ENCODE measurements at regions not wholly inside any gene's neighbourhood (a gene's known extent, or its start where the extent isn't known, plus 50 kb on each side); places are given as distances from the start of the nearest gene placed in this dataset.

DNA sequence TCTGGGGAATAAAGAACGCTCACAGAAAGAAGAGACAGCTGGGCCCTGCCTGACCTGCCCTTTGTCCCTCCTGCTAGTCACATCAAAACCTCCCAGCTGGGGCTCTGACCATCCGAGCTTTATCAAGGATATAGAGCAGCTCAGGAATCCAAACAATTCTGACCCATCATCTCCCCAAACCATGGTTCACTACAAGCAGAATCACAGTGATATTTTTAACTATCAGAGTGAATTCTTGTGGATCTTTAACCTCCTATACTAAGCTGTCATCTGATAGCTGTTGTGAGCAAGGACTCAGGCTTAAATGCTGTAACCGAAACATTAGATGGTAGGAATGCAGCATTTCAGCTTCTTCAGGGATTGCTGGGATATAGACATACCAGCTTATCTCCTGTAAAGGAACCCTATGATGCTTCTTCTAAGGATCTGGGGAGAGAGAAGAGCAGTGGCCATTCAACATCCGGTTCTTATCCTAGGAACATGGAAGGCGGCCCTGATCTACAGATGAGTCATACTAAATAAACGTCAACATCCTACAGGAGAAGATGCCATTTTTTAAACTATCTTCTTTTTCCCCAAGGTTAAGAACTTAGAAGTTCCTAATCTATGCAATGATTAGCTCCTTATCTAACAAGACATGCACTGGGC lies 84.7 kb upstream of the AKIP1 start:
- peak; percentile 82 for DNase-seq (ENCODE audit: low read depth)

DNA sequence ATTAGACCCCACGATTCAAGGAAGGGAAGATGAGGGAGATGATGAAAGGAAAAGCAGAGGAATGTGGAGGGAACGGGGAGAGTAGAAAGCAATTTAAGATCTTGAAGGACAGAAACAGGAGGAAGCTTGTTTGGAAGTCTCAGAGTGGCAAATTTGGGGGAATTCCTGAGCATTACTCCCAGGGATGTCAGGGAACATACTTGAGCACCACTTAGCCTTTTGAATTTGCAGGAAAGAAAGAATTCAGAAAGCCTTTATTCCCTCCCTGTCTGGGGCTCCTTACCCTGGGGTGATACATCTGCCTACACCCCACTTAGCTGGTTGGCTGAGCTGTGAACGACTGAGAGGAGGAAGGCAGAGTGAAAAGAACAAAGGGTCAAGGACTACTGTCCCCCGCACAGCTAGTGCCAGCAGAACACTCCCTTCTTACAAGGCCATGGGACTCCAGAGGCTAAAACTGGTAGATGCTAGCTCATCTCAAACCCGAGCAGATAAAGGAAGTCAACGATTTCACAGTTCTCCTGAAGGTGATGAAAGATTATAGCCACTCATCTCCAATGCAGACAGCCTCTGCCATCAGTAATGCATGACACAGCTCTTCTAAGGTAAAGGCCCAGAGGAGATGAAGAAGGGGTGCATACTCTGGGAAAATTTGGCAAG lies 84.0 kb upstream of the AKIP1 start:
- DNase-seq (ENCODE audit: low read depth) = no peak

DNA sequence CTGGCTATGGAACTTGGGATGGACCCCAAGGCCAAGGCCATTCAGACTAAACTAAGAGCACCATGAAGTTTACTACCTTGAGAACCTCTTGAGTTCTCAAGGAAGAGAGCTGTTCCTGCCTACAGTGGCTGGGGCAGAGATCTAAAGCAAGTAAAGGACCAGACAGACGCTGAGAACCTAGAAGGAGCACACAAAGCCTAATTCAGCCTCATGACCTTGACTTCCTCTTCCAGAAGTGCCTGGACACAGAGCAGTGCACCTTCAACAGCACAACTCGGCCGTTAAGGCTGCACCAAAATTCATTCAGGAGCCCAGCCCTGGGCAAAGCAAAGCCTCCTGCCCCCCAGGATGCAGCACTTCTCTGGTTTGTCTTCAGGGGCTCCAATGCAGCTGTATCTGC lies 82.9 kb upstream of the AKIP1 start:
- DNase-seq (ENCODE audit: low read depth) = no peak

DNA sequence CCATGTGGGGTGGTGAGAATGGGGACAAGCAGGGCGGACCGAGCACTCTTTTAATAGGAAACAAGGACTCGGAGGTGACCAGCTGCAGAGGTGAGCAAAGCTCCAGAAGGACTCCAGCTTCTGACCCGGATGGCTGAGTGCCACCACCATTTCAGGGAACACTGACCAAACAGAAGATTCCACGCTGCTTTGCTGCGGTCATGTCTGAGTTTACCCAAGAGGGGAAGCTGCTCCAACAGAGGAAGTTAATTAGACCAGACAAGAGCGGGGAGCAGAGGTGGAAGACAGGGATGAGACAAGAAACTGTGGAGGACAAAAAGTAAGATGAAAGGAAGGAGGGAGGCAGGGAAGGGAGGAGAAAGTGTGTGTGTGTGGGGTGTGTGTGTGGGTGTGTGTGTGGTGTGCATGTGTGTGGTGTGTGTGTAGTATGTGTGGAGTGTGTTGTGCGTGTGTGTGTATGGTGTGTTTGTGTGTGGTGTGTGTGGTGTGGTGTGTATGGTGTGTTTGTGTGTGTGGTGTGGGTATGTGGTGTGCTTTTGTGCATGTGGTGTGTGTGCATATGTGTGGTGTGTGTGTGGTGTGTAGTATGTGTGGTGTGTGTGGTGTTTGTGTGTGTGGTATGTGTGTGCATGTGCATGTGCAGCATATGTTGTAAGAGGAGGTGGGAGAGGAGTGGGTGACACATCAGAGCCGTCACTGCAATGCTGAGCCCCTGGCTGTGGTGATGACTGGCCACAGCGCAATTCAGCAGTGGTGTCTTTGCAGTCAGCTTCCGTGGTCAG lies 82.2 kb upstream of the AKIP1 start:
- no peak for DNase-seq (ENCODE audit: low read depth)

DNA sequence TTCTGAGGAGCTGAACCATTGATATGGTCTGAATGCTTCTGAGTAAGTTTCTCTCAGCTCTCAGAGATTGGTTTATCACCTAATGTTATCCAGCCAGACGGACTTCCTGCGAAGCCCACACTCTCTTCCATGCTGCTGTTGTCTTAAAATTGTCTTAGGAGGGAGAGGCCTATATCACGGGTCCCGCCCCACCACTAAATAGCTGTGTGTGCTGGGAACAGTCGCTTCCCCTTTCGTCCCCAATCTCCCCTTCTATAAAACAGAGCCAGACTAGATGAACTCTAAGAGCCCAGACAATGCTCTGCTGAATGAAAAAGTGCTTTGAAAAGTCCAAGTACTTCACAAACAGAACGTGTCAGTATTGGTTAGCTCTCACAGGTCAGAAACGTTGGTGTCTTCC lies 81.4 kb upstream of the AKIP1 start:
- DNase-seq (ENCODE audit: low read depth) = no peak

DNA sequence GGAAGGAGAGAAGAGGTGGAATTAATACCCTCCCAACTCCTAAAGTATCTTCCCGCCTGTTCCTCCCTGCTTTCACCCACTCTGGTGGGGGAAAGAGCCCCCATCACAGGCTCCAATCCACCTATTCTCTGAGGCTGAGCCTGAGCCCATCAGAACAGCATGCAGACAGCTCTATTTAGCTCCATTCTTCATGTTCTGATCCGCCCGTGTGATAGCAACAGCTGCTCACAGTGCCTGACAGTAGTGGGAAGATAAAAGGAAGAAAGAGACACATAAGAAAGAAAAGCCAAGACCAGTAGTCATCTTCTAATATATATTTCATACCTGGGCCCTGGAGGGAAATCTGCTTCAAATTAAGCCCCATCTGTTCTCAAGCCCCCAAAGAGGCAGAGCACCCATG lies 80.3 kb upstream of the AKIP1 start:
- DNase-seq (ENCODE audit: low read depth) = no peak

DNA sequence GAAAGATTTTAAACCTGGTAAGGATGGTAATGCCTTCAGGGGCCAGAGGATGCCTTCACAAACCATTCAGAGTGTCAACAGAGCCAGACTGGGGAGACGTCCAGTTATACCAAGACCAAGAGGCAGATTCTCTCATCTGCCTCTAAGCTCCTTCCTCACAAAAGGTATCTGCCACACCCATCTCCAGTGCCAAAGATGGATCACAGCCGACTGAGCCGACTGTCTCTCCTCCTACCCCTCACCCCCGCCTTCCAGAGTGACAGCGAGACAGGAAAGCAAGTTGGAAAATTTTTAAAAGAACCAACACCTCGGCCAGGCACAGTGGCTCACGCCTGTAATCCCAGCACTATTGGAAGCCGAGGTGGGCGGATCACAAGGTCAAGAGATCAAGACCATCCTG lies 79.1 kb upstream of the AKIP1 start:
- DNase-seq (ENCODE audit: low read depth) = no peak

DNA sequence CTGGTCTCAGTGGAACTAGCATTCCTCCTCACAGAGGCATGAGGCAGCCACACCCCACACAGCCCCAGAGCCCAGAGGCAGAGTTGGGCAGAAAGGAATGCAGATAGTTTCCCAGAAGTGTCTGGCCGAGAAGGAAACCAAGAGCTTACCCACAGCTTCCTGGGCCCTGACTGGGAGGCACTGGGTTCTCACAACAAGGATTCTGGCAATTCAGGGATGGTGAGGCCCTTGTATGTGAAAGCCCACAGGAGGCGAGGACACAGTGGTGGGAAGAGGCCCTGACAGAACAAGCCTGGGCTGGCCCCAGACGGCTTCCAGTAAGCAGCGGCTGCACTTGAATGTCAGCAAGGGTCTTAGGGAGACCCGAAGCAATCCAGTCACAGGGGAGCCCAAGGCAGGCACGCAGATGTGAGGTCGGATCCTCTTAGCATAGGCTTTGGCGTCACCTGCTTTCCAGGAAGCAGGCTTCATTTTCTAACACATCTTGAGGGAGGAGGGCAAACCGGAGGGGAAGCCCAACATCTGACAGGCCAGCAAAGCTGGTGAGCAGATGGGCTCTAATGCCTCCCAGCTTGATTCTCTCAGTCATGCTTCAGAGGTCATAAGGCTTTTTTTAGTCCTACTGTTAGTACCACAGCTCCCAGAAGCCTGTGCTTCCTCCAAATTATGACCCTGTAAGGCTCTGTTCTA lies 78.3 kb upstream of the AKIP1 start:
- peak; percentile 83 for DNase-seq (ENCODE audit: low read depth)

DNA sequence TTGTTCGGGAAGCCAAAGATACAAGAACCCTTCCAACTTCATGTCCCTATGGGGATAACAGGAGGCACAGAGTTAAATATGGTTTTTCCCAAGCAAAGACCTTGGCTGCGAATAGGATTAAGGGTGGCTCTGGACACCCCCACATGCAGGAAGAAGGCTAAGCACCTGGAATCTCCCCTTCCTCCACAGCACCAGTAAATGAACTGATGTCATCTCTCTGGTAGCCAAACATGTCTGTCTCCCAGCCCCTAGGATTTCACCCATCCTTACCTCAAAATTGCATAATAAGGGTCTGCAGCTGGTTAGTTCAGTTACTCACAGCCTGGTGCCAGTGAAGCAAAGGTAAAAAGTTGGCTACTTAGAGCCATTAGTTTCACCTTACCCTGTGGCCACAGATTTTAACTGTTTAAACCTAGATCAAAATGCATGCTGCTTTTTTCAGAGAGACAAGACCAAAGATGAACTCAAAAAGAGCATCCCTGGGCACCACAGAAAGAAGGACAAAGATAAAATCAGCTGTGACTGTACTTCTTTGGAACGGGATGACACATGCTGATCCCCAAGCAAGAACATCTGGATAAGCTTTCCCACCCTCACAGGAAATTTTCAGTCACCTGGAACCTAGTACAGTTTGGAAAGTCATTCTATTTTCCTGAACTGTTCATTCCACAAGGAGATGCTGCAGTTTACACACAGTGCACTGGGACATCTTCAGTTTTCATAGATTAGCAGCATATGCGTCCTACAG lies 77.2 kb upstream of the AKIP1 start:
- peak; percentile 93 for DNase-seq (ENCODE audit: low read depth)

DNA sequence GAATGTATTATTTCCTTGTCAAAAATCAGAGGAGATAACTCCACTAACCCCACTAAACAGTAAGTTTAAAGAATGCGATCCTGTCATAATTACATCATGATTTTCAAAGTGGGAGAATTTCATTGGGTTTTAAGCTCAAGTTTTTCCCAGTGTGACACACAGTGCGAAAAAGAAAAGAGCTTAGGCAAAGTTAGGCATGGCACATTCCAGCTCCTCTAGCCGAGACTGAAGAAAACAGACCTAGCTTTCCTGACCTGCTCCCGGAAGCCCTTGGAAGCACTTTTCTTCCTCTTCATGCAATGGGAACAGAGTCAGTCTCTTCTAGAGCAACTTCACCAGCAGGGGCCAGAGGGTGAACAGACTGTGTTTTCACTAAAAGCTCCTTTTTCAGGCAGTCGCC lies 76.6 kb upstream of the AKIP1 start:
- peak; percentile 70 for DNase-seq (ENCODE audit: low read depth)

DNA sequence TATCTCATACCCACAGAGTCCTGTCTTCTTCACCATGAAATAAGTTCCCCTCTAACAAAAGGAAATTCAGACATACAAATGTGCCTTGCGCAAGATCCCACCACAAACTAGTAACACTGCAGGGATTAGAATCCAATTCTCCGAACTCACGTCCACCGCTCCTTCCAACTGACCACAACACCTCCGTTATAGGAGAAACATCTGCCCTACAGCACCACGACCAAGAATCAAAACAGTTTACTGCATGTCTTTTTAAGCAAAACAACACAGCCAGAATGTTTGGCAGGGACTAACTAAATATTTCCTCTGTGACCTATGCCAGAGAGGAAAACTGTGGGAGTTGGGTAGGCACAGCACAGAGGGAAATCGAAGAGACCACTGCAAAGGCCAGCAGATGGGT lies 72.7 kb upstream of the AKIP1 start:
- DNase-seq (ENCODE audit: low read depth) = peak; percentile 97

DNA sequence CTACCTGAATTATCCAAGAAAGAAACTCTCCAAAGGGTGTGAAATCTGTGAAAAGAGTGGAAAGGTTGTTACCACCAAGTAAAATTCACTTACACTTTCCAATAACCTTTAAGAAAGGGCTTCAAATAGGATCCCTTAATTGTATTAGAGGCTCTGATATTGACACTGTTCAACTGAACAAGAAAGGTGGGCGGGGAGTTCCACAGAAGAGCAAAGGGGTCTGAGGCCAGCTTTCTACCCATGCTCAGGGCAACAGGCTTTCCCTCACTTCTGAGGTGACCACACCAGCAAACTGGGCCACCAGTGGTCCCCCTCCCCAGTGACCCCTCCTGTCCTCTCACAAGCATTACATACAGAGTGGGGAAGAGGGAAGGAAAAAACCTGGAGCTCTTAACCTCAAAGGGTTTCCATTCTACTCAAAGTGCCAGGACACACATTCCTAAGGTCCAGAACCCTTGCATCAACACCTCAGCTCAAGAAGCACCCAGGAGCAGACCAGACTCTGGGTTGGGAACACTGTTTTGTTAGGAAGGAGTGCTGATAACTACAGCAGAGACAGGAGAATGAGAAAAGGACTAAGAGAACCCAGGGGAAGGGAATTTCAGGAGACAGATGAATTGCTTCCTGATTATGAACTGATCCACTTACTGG lies 71.6 kb upstream of the AKIP1 start:
- DNase-seq (ENCODE audit: low read depth) = no peak

DNA sequence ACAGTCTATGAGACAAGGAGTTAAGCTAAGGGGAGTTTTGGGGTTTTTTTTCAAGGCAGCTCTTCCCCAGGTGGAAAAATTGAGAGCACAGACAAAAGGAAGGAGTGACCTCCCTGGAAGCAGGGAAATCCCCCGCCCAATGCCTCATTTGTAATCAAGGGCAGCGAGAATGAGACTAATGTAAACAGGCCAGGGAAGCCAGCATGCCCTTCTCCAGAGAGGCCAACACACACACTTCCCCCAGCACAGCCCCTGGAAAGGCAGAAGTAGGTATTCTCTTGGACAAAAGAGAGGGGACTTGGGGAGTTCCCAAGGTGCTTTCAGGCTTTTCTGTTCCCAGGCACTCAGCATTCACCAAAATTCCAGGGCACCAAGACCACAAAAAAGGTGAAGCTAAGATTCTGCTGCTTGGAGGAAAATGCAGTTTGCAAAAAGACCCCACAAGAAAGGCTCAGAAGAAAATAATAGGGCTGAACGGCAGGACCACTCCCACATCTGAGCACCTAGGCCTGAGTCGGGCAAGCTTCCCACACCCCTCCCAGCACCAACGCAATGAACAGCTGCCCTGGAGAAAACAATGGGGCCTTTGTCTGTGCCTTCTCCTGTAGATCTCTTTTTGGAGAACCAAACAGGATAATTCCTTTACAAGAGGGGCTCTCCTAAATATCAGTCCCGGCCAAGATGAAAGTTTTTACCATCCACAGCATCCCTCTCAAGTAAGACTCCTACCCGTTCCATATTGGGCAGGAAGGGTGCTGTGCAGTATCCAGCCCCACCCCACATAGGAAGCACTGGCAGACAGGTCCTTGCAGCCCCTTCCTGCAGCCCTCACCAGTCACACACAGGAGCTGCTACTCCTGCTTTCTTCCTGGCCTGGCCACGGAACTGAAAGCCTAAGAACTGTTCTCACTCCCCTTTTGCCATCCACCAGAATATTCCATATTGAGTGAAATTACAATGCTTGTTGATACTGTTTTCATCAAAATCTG lies 70.7 kb upstream of the AKIP1 start:
- peak; percentile 79 for DNase-seq (ENCODE audit: low read depth)

DNA sequence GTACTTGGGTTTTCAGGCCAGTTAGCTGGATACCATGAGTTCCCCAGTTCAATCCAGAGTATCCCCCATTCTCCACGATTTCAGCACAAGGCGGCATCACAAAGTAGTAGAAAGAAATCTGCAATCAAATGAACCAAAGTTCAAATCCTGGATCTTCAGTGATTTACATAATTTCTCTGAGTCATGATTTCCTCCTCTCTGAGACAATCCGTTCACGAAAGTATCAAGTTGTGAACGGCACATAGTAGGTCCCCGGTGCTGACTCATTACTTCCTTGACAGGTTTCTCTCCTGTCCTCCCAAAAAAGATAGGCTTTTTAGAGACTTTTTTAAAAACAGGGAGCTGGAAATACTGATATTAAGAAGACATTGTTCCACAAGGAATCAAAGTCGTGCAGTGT lies 69.1 kb upstream of the AKIP1 start:
- DNase-seq (ENCODE audit: low read depth) = peak; percentile 80

DNA sequence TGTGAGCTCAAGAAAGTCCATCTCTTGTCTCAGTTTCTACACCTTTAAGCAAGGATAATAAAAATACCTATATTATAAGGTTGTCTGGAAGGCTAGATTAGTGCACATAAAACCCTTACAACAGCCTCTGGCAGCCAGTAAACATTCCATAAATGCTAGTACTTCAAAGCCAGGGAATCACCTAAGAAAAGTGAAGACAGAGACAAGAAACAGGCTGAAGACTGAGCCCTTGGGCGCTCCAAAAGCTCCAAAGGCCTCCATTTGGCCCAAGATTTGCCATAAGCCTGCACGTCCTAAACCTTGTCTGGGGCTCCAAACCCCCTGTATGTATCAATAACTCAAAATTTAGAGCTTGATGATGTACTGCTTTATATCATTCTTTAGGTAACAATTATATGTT lies 52.2 kb upstream of the AKIP1 start:
- no peak for DNase-seq (ENCODE audit: low read depth)
